ENCODE measurements at regions not wholly inside any gene's neighbourhood (a gene's known extent, or its start where the extent isn't known, plus 50 kb on each side); places are given as distances from the start of the nearest gene placed in this dataset.

GRCh38 chr6:9515633-9516606, 899.0 kb downstream of the TFAP2A start:
- intact Hi-C loops (cut with micrococcal nuclease) (no loop called here), dilution Hi-C loops (cut with HindIII; ENCODE audit: low sequenced_read_pairs, unreplicated experiment) (no loop called here), in situ Hi-C loops (cut with MboI; ENCODE audit: low sequenced_read_pairs) (no loop called here)
- CTCF ChIA-PET, result interaction anchor here (1.6 kb wide), 1 partner anchor 20 kb away, joined by 4 read pairs; no protein-coding TSS in a partner anchor
- H2AK9ac ChIP-seq (replicated peaks; ENCODE audit: low read depth, low read length, poor library complexity), result peak overlapping the region; percentile 67
- H2BK120ac ChIP-seq (ENCODE audit: low read depth, low read length), result peak overlapping the region; percentile 83
- H3K4me3 ChIP-seq (ENCODE audit: insufficient read depth, low read depth, low read length), result no peak overlapping the region
- H2BK20ac ChIP-seq (ENCODE audit: low read depth, low read length), result peak overlapping the region; percentile 69
- no peak overlapping the region for H3K27ac ChIP-seq (ENCODE audit: insufficient read depth, low read length)
- peak overlapping the region; percentile 50; the same call in 1 of the 2 replicates for H3K14ac ChIP-seq (replicated peaks; ENCODE audit: low read depth, low read length)
- H2AK5ac ChIP-seq (ENCODE audit: low read depth, low read length), result peak overlapping the region; percentile 23
- 0 out of 2 replicates have a peak overlapping the region, but pooled peaks have one; percentile 7 for H3K4me2 ChIP-seq (ENCODE audit: low read depth, low read length)
- peak overlapping the region; percentile 56; the same call in 1 of the 2 replicates for H3K23ac ChIP-seq (ENCODE audit: low read depth, low read length)
- no TSS peak for BruUV-seq (replicated peaks)
- no peaks in the 10 kb centered on the region for H4K20me1 ChIP-seq (ENCODE audit: insufficient read depth, low read length)
- H2AFZ ChIP-seq (replicated peaks; ENCODE audit: low read length, poor library complexity), result peak overlapping the region; percentile 74
- peak overlapping the region; percentile 85; the same call in 2 of the 3 replicates for H2BK15ac ChIP-seq (ENCODE audit: low read depth, low read length)
- DNase-seq, result peak; percentile 83
- no peak overlapping the region for H4K5ac ChIP-seq (ENCODE audit: low read depth, low read length)
- peak overlapping the region; percentile 43 for H2BK5ac ChIP-seq (ENCODE audit: low read depth, low read length, poor library complexity, severe bottlenecking)
- H3K4me1 ChIP-seq (ENCODE audit: control insufficient read depth, insufficient read depth, low read length), result peaks cover 9% of the 10 kb centered on the region
- no peaks in the 10 kb centered on the region for H3K9me3 ChIP-seq (ENCODE audit: control insufficient read depth, insufficient read depth, low read length)
- H3K9me1 ChIP-seq (ENCODE audit: insufficient read depth, low read length), result peaks cover 15% of the 10 kb centered on the region; the same call in 1 of the 2 replicates
- no peaks in the 10 kb centered on the region for H3K27me3 ChIP-seq (ENCODE audit: control insufficient read depth, insufficient read depth, low read length)
- no peak overlapping the region for H3K9ac ChIP-seq (ENCODE audit: low read depth, low read length)
- peak overlapping the region; percentile 86 for H3K4ac ChIP-seq (ENCODE audit: low read depth, low read length)
- POLR2A ChIA-PET (ENCODE audit: unreplicated experiment), result no interaction called here
- whole genome bisulfite sequencing, 2 experiments (ENCODE audit: extremely low coverage in 2 of 2, insufficient read length in 1 of 2), result 68% methylated on average over 3 of the region's 13 CpGs; no CpG with 5 or more reads in 1 of the 2 experiments
- ATAC-seq (ENCODE audit: low read depth), result peak; percentile 95
- H3K18ac ChIP-seq (ENCODE audit: low read depth, low read length), result peak overlapping the region; percentile 77; the same call in 1 of the 2 replicates
- peak overlapping the region in 1 of 2 experiments; percentile 69; a peak in 2 of 4 replicates for H4K8ac ChIP-seq (ENCODE audit: low read depth in 2 of 2, low read length in 2 of 2)
- H3K36me3 ChIP-seq (ENCODE audit: control insufficient read depth, insufficient read depth, low read length), result no peaks in the 10 kb centered on the region
- H3K79me1 ChIP-seq (ENCODE audit: low read depth in 1 of 2, low read length in 2 of 2), result no peaks in the 10 kb centered on the region
- H3K56ac ChIP-seq (ENCODE audit: extremely low read depth, insufficient read depth, low read length), result peak overlapping the region; percentile 41; the same call in 1 of the 2 replicates
- H4K91ac ChIP-seq (ENCODE audit: insufficient read depth, low read depth, low read length), result peak overlapping the region; percentile 59
- peak; percentile 83 for TF ChIP-seq MAFK (IDR thresholded peaks at IDR 0.05; ENCODE audit: low read depth, low read length)
- peak; percentile 71 for TF ChIP-seq NFE2L2 (IDR thresholded peaks at IDR 0.05; ENCODE audit: low read depth, low read length)
- TF ChIP-seq RFX5 (IDR thresholded peaks at IDR 0.05; ENCODE audit: low read depth, low read length), result peak; percentile 78
- TF ChIP-seq SMC3 (IDR thresholded peaks at IDR 0.05; ENCODE audit: low read depth, low read length), result no peak
- TF ChIP-seq MXI1 (IDR thresholded peaks at IDR 0.05; ENCODE audit: borderline replicate concordance, low read depth, low read length), result no peak
- TF ChIP-seq ELK1 (IDR thresholded peaks at IDR 0.05; ENCODE audit: borderline replicate concordance, low read depth, low read length), result no peak
- TF ChIP-seq RAD21 (IDR thresholded peaks at IDR 0.05; ENCODE audit: low read length), result no peak
- no peak for TF ChIP-seq RCOR1 (IDR thresholded peaks at IDR 0.05; ENCODE audit: insufficient replicate concordance, low read length)
- no peak for TF ChIP-seq MAZ (IDR thresholded peaks at IDR 0.05; ENCODE audit: borderline replicate concordance, low read depth, low read length)
- no peak for TF ChIP-seq BHLHE40 (IDR thresholded peaks at IDR 0.05; ENCODE audit: low read depth, low read length)
- TF ChIP-seq FOS (IDR thresholded peaks at IDR 0.05; ENCODE audit: low read depth, low read length), result no peak
- no peak for TF ChIP-seq CEBPB (IDR thresholded peaks at IDR 0.05; ENCODE audit: low read depth, low read length)
- no peak for TF ChIP-seq CHD1 (IDR thresholded peaks at IDR 0.05; ENCODE audit: low read depth, low read length)
- TF ChIP-seq CTCF (conservative IDR thresholded peaks at IDR 0.05; ENCODE audit: low read depth, low read length), result no peak
